ENCODE measurements at regions not wholly inside any gene's neighbourhood (a gene's known extent, or its start where the extent isn't known, plus 50 kb on each side); places are given as distances from the start of the nearest gene placed in this dataset.
"Not testable (repeated sequence)": the region's sequence is repeated elsewhere in the genome, so short reads cannot be mapped to it uniquely, and the experiment has no call there.

- no TSS peak for BruUV-seq (replicated peaks)
- CTCF ChIA-PET = no interaction called here
These were observed 336.8 kb downstream of the RFPL4B start for GRCh38 chr6:112683926-112684325.

DNA sequence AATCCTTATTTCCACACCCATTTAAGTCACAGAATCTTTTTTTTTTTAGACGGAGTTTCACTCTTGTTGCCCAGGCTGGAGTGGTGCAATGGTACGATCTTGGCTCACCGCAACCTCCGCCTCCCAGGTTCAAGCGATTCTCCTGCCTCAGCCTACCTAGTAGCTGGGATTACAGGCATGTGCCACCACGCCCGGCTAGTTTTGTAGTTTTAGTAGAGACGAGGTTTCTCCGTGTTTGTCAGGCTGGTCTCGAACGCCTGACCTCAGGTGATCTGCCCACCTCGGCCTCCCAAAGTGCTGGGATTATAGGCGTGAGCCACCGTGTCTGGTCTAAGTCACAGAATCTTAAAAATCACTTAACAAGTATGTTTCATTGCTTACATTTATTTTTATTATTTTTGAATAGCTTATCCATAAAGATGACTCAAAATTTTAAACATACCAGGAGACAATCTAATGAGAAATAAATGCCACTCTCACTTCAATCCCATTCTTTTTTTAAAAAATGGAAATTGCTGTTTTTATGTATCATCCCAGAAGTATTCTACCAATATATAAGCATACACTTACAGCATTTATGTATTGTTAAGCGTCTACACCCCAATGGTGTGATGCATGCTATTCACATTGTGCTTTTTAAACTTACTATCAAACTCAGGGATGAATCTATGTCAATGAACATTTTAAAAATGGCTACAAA lies 338.5 kb downstream of the RFPL4B start:
- H3K27ac ChIP-seq (ENCODE audit: insufficient read depth, low read depth, low read length); POLR2A ChIA-PET; FAIRE-seq; H3K27me3 ChIP-seq (ENCODE audit: control insufficient read depth in 2 of 2, insufficient read depth in 2 of 2, low read length in 2 of 2); H3K9ac ChIP-seq (replicated peaks; ENCODE audit: extremely low read depth, insufficient read depth, low read length); DNase-seq (ENCODE audit: low read depth, low spot score); CTCF ChIA-PET; H3K4me3 ChIP-seq (replicated peaks in 1 of 3; ENCODE audit: insufficient read depth in 1 of 3, low read depth in 1 of 3, low read length in 3 of 3); H4K20me1 ChIP-seq (replicated peaks; ENCODE audit: control insufficient read depth, extremely low read depth, insufficient read depth, low read length); H3K36me3 ChIP-seq (ENCODE audit: control insufficient read depth in 2 of 2, extremely low read depth in 1 of 2, insufficient read depth in 2 of 2, low read length in 2 of 2); H3K9me1 ChIP-seq (replicated peaks; ENCODE audit: control insufficient read depth, extremely low read depth, insufficient read depth, low read length); BruUV-seq (replicated peaks); H3K4me2 ChIP-seq (ENCODE audit: insufficient read depth, low read length); H2AFZ ChIP-seq (ENCODE audit: low read depth, low read length); H3K9me3 ChIP-seq (replicated peaks; ENCODE audit: control insufficient read depth, insufficient read depth, low read length); H3K4me1 ChIP-seq (ENCODE audit: control insufficient read depth, extremely low read depth, insufficient read depth, low read length); H3K79me2 ChIP-seq (ENCODE audit: control insufficient read depth, insufficient read depth, low read length); intact Hi-C loops (cut with micrococcal nuclease); dilution Hi-C loops (cut with MboI; ENCODE audit: extremely low pct_ligation_motif_present, low sequenced_read_pairs): not testable (repeated sequence)

More at GRCh38 chr6:112683926-112684325, 336.8 kb downstream of the RFPL4B start:
- H3K27me3 ChIP-seq (ENCODE audit: control insufficient read depth in 2 of 2, insufficient read depth in 2 of 2, low read length in 2 of 2) = no peaks in the 10 kb centered on the region
- no peak overlapping the region for H3K4me2 ChIP-seq (ENCODE audit: insufficient read depth, low read length)
- no peak overlapping the region for H3K4me3 ChIP-seq (replicated peaks in 1 of 3; ENCODE audit: insufficient read depth in 1 of 3, low read depth in 1 of 3, low read length in 3 of 3)
- H2AFZ ChIP-seq (ENCODE audit: low read depth, low read length) = no peak overlapping the region
- no peak overlapping the region for H3K27ac ChIP-seq (ENCODE audit: insufficient read depth, low read depth, low read length)
- no peak overlapping the region for H3K9ac ChIP-seq (replicated peaks; ENCODE audit: extremely low read depth, insufficient read depth, low read length)
- TF ChIP-seq, protein P1, sequence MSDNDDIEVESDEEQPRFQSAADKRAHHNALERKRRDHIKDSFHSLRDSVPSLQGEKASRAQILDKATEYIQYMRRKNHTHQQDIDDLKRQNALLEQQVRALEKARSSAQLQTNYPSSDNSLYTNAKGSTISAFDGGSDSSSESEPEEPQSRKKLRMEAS (IDR thresholded peaks at IDR 0.05; ENCODE audit: insufficient read depth, insufficient read length) = no peak
- no peak for TF ChIP-seq EZH2 (IDR thresholded peaks at IDR 0.05; ENCODE audit: borderline replicate concordance, low read depth, low read length, severe bottlenecking)
- dilution Hi-C loops (cut with MboI; ENCODE audit: extremely low pct_ligation_motif_present, low sequenced_read_pairs) (no loop called here), intact Hi-C loops (cut with micrococcal nuclease) (no loop called here)
- H3K9me1 ChIP-seq (replicated peaks; ENCODE audit: control insufficient read depth, extremely low read depth, insufficient read depth, low read length) = no peaks in the 10 kb centered on the region
- FAIRE-seq (no peak), DNase-seq (ENCODE audit: low read depth, low spot score) (no peak)
- no peaks in the 10 kb centered on the region for H3K9me3 ChIP-seq (replicated peaks; ENCODE audit: control insufficient read depth, insufficient read depth, low read length)
- H4K20me1 ChIP-seq (replicated peaks; ENCODE audit: control insufficient read depth, extremely low read depth, insufficient read depth, low read length) = no peaks in the 10 kb centered on the region
- POLR2A ChIA-PET = no interaction called here
- no peaks in the 10 kb centered on the region for H3K79me2 ChIP-seq (ENCODE audit: control insufficient read depth, insufficient read depth, low read length)
- no peaks in the 10 kb centered on the region for H3K36me3 ChIP-seq (ENCODE audit: control insufficient read depth in 2 of 2, extremely low read depth in 1 of 2, insufficient read depth in 2 of 2, low read length in 2 of 2)
- no peaks in the 10 kb centered on the region for H3K4me1 ChIP-seq (ENCODE audit: control insufficient read depth, extremely low read depth, insufficient read depth, low read length)

DNA sequence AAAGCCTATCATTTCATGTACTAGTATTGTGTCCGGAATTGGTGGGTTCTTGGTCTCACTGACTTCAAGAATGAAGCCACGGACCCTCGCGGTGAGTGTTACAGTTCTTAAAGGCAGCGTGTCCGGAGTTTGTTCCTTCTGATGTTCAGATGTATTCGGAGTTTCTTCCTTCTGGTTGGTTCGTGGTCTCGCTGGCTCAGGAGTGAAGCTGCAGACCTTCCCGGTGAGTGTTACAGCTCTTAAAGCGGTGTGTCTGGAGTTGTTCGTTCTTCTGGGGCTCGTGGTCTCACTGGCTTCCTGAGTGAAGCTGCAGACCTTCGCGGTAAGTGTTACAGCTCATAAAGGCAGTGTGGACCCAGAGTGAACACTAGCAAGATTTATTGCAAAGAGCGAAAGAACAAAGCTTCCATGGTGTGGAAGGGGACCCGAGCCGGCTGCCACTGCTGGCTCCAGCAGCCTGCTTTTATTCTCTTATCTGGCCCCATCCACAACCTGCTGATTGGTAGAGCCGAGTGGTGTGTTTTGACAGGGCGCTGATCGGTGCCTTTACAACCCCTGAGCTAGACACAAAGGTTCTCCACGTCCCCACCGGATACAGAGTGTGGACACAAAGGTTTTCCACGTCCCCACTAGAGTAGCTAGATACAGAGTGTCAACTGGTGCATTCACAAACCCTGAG lies 341.5 kb downstream of the RFPL4B start:
- FAIRE-seq; H3K27me3 ChIP-seq (ENCODE audit: control insufficient read depth in 2 of 2, insufficient read depth in 2 of 2, low read length in 2 of 2); H2AFZ ChIP-seq (ENCODE audit: low read depth, low read length); H3K4me3 ChIP-seq (replicated peaks in 1 of 3; ENCODE audit: insufficient read depth in 1 of 3, low read depth in 1 of 3, low read length in 3 of 3); H3K9me1 ChIP-seq (replicated peaks; ENCODE audit: control insufficient read depth, extremely low read depth, insufficient read depth, low read length); H3K9me3 ChIP-seq (replicated peaks; ENCODE audit: control insufficient read depth, insufficient read depth, low read length); H3K79me2 ChIP-seq (ENCODE audit: control insufficient read depth, insufficient read depth, low read length); H4K20me1 ChIP-seq (replicated peaks; ENCODE audit: control insufficient read depth, extremely low read depth, insufficient read depth, low read length); H3K4me2 ChIP-seq (ENCODE audit: insufficient read depth, low read length); H3K36me3 ChIP-seq (ENCODE audit: control insufficient read depth in 2 of 2, extremely low read depth in 1 of 2, insufficient read depth in 2 of 2, low read length in 2 of 2); intact Hi-C loops (cut with micrococcal nuclease); DNase-seq (ENCODE audit: low read depth, low spot score); dilution Hi-C loops (cut with MboI; ENCODE audit: extremely low pct_ligation_motif_present, low sequenced_read_pairs); H3K9ac ChIP-seq (replicated peaks; ENCODE audit: extremely low read depth, insufficient read depth, low read length); POLR2A ChIA-PET; BruUV-seq (replicated peaks); H3K27ac ChIP-seq (ENCODE audit: insufficient read depth, low read depth, low read length): not testable (repeated sequence)
- CTCF ChIA-PET = interaction anchor here (1.3 to 1.7 kb wide), 2 partner anchors 12 to 49 kb away, joined by 3 read pairs; no protein-coding TSS in a partner anchor
- peaks cover 10% of the 10 kb centered on the region for H3K4me1 ChIP-seq (ENCODE audit: control insufficient read depth, extremely low read depth, insufficient read depth, low read length)

Measured in endothelial cell of umbilical vein (primary cell).